HG02870 (cell line): ENCODE measurements at regions not wholly inside any gene's neighbourhood (a gene's known extent, or its start where the extent isn't known, plus 50 kb on each side); places are given as distances from the start of the nearest gene placed in this dataset.
"Not testable (repeated sequence)": the region's sequence is repeated elsewhere in the genome, so short reads cannot be mapped to it uniquely, and the experiment has no call there.

Source experiments
- ATAC-seq: cut with Tn5 transposase; IDR thresholded peaks from one replicate; pipeline ENCODE4 v1.9.1; 2021; ENCODE audit warnings: mild to moderate bottlenecking, moderate library complexity; ENCODE audit not compliant: unreplicated experiment

DNA sequence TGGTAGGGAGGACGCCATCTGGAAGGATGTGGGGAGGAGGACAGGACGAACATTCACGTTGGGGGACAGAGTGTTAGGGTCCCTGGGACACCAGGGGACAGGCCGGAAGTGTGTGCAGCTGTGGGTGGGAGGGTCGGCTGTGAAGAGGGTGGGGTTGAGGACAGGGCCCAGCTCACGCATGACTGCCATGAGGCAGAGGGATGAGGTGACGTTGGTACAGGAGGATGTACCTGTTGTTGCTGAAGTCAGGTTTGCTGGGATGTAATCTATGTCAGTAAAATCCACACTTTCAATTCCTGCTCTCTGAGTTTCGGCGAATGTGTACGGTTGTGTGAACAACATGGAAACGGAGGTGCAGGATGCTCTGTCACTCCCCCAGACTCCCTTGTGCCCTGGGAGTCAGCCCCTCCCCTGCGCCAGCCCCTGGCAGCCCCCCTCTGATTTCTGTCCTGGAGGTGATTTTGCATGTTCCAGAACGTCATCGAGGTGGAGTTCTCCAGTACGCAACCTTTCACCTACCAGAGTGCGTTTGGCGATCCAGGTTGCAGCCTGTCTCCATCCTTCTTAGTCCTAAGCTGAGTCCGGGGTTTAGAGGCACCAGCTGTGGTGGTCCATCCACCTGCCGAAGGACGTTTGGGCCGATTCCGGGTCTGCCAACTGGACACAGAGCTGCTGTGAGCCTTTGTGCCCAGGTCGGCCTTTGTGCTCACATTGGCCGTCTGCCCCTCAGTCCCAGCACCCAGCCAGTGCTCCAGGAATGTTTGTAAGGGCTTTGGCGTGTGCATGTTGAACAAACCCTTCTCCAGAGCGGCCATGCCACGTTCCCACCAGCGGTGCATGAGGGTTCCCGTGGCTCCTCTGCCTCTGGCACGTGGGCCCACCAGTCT is 203.2 kb downstream of the NPIPB11 start:
- not testable (repeated sequence) for ATAC-seq

GRCh38 chr16:29202642-29203041 is 203.9 kb downstream of the NPIPB11 start:
- ATAC-seq = not testable (repeated sequence)

GRCh38 chr16:29202025-29202632 is 204.4 kb downstream of the NPIPB11 start:
- not testable (repeated sequence) for ATAC-seq

DNA sequence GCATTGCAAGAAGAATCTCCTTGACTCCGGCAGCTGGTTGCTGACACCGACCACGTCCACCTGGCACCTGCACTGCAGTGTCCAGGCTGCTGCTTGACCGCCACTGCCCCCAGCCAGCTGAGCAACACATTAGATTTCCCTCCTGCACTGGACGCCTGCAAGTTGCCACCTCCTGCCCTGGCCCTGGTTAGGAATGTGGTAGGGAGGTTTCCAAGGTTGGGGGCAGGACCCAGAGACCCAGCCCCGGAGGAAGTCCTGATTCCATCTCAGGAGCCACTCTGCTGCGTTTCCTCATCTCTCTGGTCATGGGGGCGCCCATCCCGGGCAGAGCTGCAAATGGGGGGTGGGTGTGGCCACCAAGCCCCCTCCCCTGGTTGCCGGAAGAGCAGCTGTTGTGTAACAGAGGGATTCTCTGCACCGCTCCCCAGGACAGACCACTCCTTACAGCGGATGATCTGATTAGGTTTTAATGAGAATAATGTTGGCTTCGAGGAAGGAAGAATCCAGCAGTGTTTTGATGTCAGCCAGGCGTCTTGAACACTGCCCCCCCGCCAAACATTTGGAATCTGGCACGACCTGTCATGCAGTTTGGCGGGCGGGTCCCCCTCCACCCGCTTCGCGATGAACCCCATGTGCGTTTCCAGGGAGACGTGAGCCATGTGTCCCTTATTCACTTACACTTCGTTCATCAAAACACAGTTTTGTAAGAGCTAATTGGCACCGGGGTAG is 205.1 kb downstream of the NPIPB11 start:
- not testable (repeated sequence) for ATAC-seq

GRCh38 chr16:29200681-29201080 is 205.8 kb downstream of the NPIPB11 start:
- ATAC-seq = not testable (repeated sequence)

DNA sequence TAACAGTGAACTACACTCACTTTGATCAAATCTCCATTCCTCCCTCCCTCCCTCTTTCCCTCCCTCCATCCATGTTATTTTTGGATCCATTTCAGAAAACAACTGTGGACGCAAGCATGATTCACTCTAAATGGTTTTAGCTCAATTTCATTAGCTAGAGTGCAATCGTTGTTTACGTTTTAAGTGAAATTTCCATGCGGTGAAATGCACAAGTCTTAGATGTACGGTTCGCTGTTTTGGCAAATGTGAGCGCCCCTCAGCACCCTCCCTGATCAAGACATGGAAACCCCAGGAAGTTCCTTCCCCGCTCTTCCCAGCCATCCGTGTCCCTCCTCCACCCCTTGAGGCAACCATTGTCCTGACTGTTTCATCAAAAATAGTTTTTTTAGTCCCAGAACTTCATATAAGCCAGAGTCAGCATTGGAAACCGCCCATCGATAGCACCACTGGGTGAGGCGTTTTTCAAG is 206.3 kb downstream of the NPIPB11 start:
- ATAC-seq = not testable (repeated sequence)

DNA sequence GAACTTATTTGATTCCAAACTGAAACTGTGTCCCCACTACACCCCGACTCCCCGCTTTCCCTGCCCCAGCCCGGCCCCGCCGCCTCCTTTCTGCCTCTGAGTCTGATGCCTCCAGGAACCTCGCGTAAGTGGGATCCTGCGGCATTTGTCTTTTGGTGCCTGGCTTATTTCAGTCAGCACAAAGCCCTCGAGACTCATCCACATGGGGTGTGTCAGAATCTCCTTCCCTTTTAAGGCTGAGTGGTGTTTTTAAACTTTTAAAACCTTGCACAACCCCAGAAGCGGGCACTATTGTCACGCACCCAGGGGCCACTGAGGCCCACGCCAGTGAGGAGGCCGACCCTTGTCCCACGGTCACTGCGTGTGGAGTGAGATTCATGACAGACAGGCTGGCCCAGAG is 206.9 kb downstream of the NPIPB11 start:
- not testable (repeated sequence) for ATAC-seq

DNA sequence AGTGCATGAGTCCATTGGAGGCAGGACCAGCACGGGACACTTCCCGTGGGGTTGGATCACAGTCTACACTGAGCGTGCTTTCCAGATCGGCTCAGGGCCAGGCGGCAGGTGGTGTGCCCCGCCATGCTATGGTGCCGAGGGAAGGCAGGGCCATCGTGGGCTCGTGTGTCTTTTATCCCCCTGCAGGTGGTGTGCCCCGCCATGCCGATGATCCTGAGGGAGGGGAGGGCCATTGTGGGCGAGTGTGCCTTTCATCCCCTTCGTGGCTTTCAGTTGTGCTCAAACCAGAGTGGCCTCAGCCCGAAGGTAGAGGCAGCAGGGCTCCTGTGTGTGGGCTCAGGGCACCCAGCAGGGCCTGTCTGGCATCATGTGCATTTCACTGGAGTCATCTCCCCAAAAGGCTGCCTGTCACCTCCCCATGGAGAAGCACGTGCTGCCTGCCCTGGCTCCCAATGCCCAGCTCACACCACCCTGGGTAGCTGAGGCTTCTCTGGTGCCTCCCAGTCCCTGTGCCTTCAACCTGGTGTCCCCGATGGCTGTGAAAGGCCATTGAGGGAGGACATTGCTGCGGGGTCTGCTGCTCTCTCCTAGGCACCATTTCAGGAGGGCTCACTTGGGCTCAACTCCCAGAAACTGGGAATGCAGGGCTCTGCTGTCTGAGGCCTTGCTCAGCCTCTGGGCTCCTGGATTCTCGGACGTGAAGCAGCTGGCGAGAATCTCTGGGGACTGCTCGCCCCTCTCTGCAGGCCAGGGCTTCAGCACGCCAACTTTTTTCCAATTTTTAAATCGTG is 207.6 kb downstream of the NPIPB11 start:
- ATAC-seq = no peak

DNA sequence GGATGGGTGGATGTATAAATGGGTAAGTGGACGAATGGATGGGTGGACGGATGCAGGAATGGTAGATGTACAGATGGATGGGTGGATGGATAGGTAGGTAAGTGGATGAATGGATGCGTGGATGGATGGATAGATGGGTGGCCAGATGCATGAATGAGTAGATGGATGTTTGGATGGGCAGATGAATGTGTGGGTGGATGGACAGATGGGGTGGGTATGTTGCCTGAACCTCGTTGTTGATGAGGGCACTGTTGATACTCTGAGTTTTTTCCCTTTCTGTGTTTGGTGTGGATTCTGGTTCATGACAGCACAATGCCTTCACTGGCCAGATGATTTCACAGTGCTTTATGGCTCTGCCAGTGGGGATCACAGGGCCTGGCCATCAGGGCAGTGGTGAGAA is 208.3 kb downstream of the NPIPB11 start:
- ATAC-seq = no peak

- ATAC-seq = not testable (repeated sequence)
Observed at GRCh38 chr16:29197494-29198100, 208.9 kb downstream of the NPIPB11 start.

- not testable (repeated sequence) for ATAC-seq
Observed at GRCh38 chr16:29196746-29197145, 209.8 kb downstream of the NPIPB11 start.

GRCh38 chr16:29195116-29195872 is 210.4 kb downstream of the LAT start:
- not testable (repeated sequence) for ATAC-seq

DNA sequence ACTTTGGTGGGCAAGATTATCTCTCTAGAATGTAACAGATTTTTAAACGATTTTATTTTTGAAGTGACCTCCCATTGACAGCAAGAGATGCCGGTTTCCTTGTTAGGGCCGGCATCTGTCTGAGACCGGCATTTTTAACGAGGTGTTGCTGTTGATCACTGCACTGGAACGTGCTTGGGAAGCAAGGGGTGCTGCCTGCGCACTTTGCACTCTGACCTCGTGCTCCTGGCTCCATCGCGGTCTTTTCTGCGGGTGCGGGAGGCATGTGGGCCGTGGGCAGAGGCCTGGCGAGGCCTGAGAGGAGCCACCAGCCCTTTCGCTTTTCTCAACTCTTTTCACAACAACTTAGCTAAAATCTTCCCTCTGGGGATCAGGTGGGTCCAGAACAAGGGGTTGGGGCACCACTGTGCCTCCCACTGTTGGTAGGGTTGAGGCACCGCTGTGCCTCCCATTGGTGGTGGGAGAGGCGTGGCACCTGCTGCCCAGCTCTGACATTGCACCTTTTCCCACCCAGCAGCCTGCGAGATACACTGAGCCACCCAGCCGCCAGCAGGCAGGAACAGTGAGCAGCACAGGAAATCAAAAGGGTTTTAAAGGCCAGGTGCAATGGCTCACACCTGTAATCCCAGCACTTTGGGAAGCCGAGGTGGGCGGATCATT is 209.5 kb downstream of the LAT start:
- ATAC-seq = not testable (repeated sequence)

GRCh38 chr16:29193634-29194033 is 208.8 kb downstream of the LAT start:
- ATAC-seq = not testable (repeated sequence)

GRCh38 chr16:29193248-29193574 is 208.4 kb downstream of the LAT start:
- not testable (repeated sequence) for ATAC-seq

DNA sequence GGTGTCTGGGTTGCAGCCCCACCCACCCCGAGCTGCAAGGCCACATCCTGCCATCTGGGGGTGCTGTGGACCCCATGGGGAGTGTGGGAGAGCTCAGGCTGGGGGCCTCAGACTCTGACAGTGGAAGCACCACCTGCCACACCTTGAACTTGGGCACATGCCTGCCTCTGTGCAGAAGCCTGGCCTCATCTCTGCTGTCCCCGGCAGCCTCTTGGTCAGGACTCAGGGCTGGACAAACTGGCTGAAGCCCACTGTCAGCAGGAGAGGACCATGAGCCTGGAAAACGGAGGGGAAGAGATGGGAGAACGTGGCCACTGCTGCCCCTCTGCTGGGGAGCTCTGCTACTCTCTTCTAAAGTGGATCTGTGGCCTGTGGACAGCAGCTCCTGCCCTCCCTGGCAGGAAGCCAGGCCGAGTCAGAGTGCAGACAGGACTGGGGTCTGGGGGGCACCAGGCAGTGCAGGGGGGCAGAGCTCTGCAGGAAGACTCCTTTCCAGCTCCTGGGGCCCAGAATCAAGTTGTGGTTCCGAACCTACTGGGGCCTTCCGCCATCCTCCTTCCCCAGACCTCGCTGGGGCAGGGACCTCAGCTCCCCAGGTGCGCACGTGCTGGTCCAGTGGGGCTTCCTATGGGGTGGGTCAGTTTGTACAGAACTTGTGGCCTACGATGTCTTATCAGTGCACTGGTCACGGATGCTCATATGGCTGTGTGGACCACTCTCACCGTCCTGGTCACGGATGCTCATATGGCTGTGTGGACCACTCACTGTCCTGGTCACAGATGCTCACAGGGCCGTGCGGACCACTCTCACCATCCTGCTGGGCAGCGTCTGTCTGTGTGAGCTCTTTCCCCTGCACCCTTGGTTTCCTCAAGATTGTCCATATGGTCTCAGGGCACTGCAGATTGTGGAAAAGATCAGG is 207.7 kb downstream of the LAT start:
- no peak for ATAC-seq

- ATAC-seq = not testable (repeated sequence)
Observed at GRCh38 chr16:29191636-29192180, 206.9 kb downstream of the LAT start.
